ENCODE measurements at regions not wholly inside any gene's neighbourhood (a gene's known extent, or its start where the extent isn't known, plus 50 kb on each side); places are given as distances from the start of the nearest gene placed in this dataset.

GRCh38 chr1:83318366-83318765 is 680.6 kb downstream of the TTLL7 start:
- TF ChIP-seq CTCF (IDR thresholded peaks at IDR 0.05) = no peak
- no peak for TF ChIP-seq POLR2A (IDR thresholded peaks at IDR 0.05)

All from adrenal gland (tissue), 5 donors.